ENCODE measurements at regions not wholly inside any gene's neighbourhood (a gene's known extent, or its start where the extent isn't known, plus 50 kb on each side); places are given as distances from the start of the nearest gene placed in this dataset.

- no peaks in the 10 kb centered on the region for H3K79me2 ChIP-seq (ENCODE audit: insufficient read depth, low read depth)
- no peak overlapping the region for H3K4me3 ChIP-seq (IDR thresholded peaks at IDR 0.05; ENCODE audit: insufficient read depth, low read depth, low read length)
- no peak overlapping the region for H2AFZ ChIP-seq (ENCODE audit: low read depth)
- no peak overlapping the region for H3K9ac ChIP-seq
- peaks cover 6% of the 10 kb centered on the region for H3K4me1 ChIP-seq (ENCODE audit: low read depth, poor library complexity, severe bottlenecking)
- H3K27ac ChIP-seq, result no peak overlapping the region
- no peak overlapping the region for H3K4me2 ChIP-seq
- no peak for TF ChIP-seq CTCF (conservative IDR thresholded peaks at IDR 0.05; ENCODE audit: low read depth, low read length)
- H3K27me3 ChIP-seq (ENCODE audit: insufficient read depth, low read depth), result no peaks in the 10 kb centered on the region
- no peaks in the 10 kb centered on the region for H4K20me1 ChIP-seq (ENCODE audit: insufficient read depth)
- H3K36me3 ChIP-seq (ENCODE audit: insufficient read depth), result no peaks in the 10 kb centered on the region
Measured at GRCh38 chr6:26241033-26241895, 123.7 kb upstream of the BTN3A2 start.

- H3K9ac ChIP-seq, result no peak overlapping the region
- H2AFZ ChIP-seq (ENCODE audit: low read depth), result no peak overlapping the region
- H3K4me1 ChIP-seq (ENCODE audit: low read depth, poor library complexity, severe bottlenecking), result no peaks in the 10 kb centered on the region
- H3K36me3 ChIP-seq (ENCODE audit: insufficient read depth), result no peaks in the 10 kb centered on the region
- H3K27me3 ChIP-seq (ENCODE audit: insufficient read depth, low read depth), result no peaks in the 10 kb centered on the region
- H3K4me2 ChIP-seq, result no peak overlapping the region
- H3K27ac ChIP-seq, result no peak overlapping the region
- H4K20me1 ChIP-seq (ENCODE audit: insufficient read depth), result no peaks in the 10 kb centered on the region
- H3K79me2 ChIP-seq (ENCODE audit: insufficient read depth, low read depth), result no peaks in the 10 kb centered on the region
- no peak for TF ChIP-seq CTCF (conservative IDR thresholded peaks at IDR 0.05; ENCODE audit: low read depth, low read length)
- no peak overlapping the region for H3K4me3 ChIP-seq (IDR thresholded peaks at IDR 0.05; ENCODE audit: insufficient read depth, low read depth, low read length)
Measured at GRCh38 chr6:26243132-26243531, 121.9 kb upstream of the BTN3A2 start.

GRCh38 chr6:26243752-26244151 is 121.2 kb upstream of the BTN3A2 start:
- no peaks in the 10 kb centered on the region for H3K36me3 ChIP-seq (ENCODE audit: insufficient read depth)
- no peak overlapping the region for H3K27ac ChIP-seq
- H3K4me2 ChIP-seq, result no peak overlapping the region
- no peak overlapping the region for H2AFZ ChIP-seq (ENCODE audit: low read depth)
- no peak overlapping the region for H3K4me3 ChIP-seq (IDR thresholded peaks at IDR 0.05; ENCODE audit: insufficient read depth, low read depth, low read length)
- H3K27me3 ChIP-seq (ENCODE audit: insufficient read depth, low read depth), result no peaks in the 10 kb centered on the region
- no peak for TF ChIP-seq CTCF (conservative IDR thresholded peaks at IDR 0.05; ENCODE audit: low read depth, low read length)
- no peaks in the 10 kb centered on the region for H4K20me1 ChIP-seq (ENCODE audit: insufficient read depth)
- no peaks in the 10 kb centered on the region for H3K79me2 ChIP-seq (ENCODE audit: insufficient read depth, low read depth)
- H3K4me1 ChIP-seq (ENCODE audit: low read depth, poor library complexity, severe bottlenecking), result peaks cover 5% of the 10 kb centered on the region
- H3K9ac ChIP-seq, result no peak overlapping the region

GRCh38 chr6:26246058-26246457 is 118.9 kb upstream of the BTN3A2 start:
- Histone ChIP-seq H2AFZ (ENCODE audit: low read depth) (no peak overlapping the region), H3K27ac (no peak overlapping the region), H3K79me2 (ENCODE audit: insufficient read depth, low read depth) (no peaks in the 10 kb centered on the region; the same call in 1 of the 2 replicates), H4K20me1 (ENCODE audit: insufficient read depth) (no peaks in the 10 kb centered on the region), H3K36me3 (ENCODE audit: insufficient read depth) (no peaks in the 10 kb centered on the region), H3K9ac (no peak overlapping the region), H3K4me3 (IDR thresholded peaks at IDR 0.05; ENCODE audit: insufficient read depth, low read depth, low read length) (no peak overlapping the region), H3K4me1 (ENCODE audit: low read depth, poor library complexity, severe bottlenecking) (peaks cover 17% of the 10 kb centered on the region), H3K4me2 (no peak overlapping the region), H3K27me3 (ENCODE audit: insufficient read depth, low read depth) (no peaks in the 10 kb centered on the region)
- TF ChIP-seq CTCF (conservative IDR thresholded peaks at IDR 0.05; ENCODE audit: low read depth, low read length), result no peak
